NCI-H187 (cell line): ENCODE measurements at regions not wholly inside any gene's neighbourhood (a gene's known extent, or its start where the extent isn't known, plus 50 kb on each side); places are given as distances from the start of the nearest gene placed in this dataset.
"Not testable (repeated sequence)": the region's sequence is repeated elsewhere in the genome, so short reads cannot be mapped to it uniquely, and the experiment has no call there.

Experiments
- DNase-seq, 2 experiments: peaks; one replicate each; lab custom pipeline; 2025; lab: John Stamatoyannopoulos, UW

DNA sequence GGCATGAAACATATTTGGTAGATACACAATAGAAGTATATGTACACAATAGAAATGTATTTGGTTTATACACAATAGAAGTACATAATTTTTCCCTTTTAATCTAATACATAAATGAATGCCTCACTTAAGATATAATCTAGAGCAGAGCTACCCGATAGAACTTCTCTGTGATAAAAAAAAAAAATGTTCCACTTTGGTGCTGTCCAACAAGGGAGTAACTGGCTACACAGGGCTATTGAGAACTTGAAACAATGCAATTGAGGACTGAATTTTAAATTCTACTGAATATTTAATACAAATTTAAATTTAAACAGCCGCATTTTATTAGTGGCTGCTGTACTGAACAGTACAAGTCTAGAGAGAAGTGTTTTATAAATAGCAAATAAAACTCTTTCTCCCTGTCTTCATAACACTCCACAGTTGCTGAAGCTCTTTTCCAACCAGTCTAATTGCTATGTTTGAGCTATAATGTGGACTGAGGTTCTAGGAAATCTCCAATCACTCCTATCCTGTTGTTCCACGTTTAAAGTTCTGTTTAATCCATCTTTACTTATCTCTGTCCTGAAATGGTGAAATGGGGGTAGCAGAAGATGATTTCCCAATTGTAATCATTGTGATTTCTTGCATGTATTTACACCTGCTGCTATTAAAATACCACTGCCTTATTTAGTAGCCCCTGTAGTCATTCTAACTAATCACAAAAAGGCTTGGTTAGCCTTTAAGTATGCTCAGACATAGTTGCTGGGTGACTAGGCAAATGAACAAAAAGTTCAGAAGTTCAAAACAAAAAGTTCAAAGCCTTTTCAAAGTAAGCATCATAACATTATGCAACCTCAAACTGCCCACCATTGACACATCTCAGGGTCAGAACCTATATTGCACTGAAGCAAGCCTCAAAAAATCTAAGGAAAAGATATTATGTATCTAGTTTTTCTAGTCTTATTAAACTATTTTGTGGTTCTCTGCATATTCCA is 192.3 kb upstream of the C1orf87 start:
- DNase-seq: no peak

DNA sequence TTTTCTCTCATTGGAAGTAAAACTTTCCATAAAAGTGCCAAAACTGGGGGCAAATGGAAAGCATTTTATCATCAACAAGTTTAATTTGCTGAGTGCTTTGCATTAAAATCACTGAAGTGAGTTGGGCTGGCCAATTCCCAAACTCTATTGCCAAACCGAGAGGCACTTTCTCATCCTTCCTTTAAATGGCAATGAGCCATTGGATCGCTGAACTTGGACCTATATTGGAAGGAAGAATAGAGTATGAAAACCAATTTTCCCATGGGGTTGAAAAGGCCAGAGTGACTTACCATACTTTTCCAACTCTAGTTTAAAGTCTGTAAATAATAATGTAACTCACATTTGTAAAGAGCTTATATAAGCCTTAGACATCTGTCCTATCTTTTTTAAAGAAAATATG is 189.1 kb upstream of the C1orf87 start:
- DNase-seq: no peak

DNA sequence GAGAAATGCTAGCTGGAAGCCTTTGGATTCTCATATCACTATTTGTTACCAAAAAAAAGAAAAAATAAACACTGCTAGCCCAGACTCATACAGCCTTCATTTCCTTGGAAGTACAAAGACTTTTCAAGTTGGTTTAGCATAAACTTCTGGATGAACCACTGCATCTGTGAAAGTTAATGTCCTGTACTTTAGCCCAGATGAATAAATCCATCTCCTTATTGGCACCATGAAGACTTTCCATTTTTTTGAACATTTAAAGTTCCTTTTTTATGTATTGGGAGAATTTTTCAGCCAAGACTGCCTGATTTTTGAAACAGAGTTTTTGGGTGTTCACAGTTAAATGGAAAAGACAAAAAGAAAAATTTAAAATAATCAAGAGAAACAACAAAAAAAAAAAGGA is 184.0 kb upstream of the C1orf87 start:
- no peak for DNase-seq

- no peak for DNase-seq
These were observed 182.0 kb upstream of the C1orf87 start for GRCh38 chr1:60255565-60255964.

DNA sequence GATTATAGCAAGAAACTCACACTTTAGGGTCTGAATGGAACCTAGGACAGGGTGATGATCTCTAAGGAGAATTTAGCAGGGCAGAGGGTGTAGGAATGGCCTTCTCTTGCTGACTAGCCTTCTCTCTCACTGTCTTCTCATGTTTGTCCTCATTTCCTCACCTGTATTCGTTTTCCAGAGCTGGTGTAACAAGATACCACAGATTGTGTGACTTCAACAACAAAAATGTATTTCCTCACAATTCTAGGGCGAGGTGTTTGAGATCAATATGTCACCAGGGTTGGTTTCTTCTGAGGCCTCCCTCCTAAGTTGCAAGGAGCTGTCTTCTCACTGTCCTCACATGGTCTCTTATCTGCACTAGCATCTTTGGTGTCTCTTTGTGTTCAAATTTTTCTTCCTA is 177.9 kb upstream of the C1orf87 start:
- no peak for DNase-seq

DNA sequence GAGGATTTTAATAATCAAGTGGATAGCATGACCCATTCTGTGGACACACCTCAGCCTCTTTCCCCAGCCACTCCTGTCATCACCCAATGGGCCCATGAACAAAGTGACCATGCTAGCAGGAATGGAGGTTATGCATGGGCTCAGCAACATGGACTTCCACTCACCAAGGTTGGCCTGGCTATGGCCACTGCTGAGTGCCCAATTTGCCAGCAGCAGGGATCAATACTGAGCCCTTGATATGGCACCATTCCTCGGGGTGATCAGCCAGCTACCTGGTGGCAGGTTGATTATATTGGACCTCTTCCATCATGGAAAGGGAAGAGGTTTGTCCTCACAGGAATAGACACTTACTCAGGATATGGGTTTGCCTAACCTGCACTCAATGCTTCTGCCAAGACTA is 173.9 kb upstream of the C1orf87 start:
- DNase-seq: not testable (repeated sequence)

GRCh38 chr1:60245324-60245723 is 171.8 kb upstream of the C1orf87 start:
- DNase-seq: no peak

DNA sequence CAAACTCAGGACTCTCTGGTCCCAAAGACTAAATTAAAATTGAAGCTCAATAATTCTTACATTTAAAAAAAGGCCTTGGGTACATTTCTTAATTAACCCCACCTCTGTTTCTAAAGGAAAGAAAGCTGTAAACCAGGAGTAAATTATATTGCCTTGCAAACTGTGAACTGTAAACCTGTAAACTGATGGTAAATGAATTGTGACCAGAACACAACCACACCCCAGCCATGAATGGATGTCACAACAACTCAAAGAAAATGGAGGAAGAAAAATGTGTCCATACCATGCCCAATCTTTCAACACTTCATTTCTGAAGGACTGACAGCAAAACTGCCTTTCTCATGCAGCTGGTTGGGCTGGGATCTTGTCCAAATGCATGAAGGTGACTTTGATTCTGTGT is 171.3 kb upstream of the C1orf87 start:
- no peak for DNase-seq

DNA sequence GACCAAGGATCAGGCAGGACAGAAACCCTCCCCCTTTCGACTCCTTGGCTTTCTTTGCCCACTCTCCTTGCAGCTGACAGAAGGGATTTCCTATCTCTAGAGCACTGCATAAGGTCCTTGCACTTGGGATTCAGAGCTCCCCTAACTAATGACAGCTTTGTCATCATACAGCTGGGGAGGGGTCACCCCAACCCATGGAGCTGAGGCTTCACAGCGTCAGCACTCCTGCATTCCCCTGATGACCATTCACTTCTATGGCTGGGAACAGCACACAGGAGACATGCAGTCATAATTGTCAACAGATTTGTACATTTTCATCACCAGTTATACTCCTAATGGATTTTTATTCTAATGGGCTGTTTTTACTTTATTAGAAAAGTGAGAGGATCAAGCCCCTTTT is 161.7 kb upstream of the C1orf87 start:
- DNase-seq: no peak

GRCh38 chr1:60234776-60235175 is 161.2 kb upstream of the C1orf87 start:
- no peak for DNase-seq

GRCh38 chr1:60229821-60230220 is 156.3 kb upstream of the C1orf87 start:
- no peak for DNase-seq

DNA sequence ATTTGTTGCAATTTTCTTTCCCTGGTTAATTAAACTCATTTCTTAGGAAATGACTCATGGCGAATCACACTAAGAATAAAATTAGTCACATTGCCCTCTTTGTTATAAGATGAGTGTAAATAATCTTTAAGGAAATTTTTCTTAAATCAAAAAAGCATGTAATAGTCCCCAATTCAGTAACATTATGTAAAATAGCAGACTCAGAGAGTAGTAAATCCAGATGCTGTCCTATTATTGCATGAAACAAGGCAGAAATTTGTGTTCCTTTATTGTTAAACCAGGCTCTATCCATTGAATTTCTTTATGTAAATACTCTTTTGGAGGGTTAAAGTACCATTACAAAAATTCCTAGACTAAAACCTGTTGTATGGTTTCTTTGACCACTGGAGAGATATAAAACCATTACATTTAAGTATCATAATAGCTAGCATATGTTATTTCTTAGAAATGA is 154.5 kb upstream of the C1orf87 start:
- DNase-seq: no peak

DNA sequence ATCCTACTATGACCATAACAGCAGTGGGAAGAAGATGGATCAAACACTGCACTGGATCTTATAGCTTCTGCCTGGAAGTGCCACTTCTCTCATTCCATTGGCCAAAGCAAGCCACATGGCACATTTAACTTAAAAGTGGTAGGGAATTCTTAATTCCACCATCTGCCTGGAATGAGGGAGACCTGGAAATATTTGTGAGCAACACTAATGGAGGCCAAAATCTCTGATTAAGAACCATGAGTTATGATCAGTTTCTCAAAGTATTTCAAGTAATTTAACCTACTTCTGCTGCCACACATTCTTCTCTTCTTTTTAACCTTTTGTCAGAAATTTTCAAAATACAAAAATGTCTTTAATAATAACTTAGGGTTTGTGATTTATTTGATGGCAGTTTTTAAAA is 154.0 kb upstream of the C1orf87 start:
- no peak for DNase-seq

- no peak for DNase-seq
These were observed 151.9 kb upstream of the C1orf87 start for GRCh38 chr1:60225486-60225885.

DNA sequence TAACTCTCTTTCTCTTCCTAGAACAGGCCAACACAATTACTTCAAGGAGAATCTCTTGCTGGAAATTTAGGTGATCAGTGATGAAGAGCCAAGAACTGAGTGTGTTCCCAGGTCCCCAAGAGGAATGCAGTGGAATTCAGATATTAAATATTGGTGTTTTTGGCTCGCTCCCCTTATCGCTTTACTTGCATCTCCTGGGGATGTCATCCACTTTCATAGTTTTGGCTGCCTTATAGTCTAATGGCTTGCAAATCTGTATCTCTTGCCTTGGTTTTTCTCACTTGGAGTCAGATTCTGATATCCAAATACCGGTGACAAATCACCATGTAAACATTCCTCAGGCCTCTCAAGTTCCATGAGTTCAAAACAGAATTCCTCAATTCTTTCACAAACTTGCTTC is 151.0 kb upstream of the C1orf87 start:
- DNase-seq: no peak

DNA sequence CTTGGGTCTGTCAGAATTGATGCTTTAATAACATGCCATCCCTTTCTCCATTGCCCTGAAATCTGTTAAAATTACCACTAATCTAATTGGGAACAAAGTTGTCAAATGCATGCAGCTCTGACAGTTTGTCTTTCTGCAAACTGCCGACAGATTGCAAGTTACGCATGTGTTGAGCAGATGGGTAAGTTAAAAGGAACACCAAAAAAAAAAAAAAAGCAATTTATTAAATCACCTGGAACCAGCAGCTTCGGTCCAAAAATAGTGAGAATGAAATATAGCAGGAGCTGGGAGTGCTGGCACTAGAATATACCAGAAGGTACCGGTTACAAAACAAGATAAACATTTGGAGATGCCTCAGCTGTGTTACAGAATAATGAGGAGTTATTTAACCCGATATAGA is 149.6 kb upstream of the C1orf87 start:
- no peak for DNase-seq

DNA sequence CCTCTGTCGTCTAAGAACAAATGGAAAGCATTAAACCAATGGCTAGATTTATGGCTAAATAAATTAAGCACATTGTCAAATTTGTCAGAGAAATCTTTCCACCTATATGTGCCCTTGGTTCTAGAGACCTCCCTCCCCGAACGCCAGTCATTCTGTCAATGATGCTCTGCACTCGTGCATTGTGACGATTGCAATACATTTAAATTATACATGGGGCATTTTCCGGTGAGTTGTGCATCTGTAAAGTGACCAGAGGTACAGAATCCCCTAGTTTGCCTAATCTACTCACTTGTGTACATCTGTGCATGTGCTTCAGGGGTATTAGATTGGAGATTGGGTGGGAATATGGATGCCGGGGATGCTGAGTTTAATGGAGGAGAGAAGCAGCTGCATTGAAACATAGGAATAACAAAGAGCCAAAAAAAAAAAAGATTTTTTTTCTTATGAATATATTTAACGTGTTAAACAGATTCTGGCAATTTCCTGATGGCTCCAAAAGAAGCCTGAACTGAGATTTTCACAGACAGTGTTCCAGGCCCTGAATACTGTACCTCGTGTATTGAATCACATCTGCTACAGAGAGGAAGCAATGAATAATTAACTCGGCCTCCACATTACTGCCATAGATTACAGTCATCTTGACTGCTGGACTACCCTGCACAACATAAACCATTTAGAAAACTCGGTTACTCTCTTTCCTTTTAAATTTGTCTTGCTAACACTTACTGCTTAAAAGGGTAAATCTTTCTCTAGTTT is 149.0 kb upstream of the C1orf87 start:
- DNase-seq: no peak

DNA sequence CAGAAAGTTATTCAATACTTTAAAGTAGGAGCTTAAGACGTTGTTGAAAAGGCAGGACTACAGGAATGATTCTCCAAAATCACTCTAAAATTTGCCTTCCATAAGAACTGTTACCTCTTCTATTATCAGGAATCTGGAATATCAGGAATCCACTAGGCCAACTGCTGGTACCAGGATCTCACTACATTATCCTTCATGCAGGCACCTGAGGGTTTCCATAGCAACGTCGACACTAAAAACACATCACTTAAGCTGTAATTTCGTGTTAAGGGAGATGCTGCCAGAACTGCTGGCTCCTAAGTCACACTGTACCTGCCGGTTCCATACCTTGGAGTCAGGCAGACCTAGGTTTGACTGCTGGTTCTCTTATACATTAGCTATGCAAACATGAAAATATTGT is 139.7 kb upstream of the C1orf87 start:
- no peak for DNase-seq

DNA sequence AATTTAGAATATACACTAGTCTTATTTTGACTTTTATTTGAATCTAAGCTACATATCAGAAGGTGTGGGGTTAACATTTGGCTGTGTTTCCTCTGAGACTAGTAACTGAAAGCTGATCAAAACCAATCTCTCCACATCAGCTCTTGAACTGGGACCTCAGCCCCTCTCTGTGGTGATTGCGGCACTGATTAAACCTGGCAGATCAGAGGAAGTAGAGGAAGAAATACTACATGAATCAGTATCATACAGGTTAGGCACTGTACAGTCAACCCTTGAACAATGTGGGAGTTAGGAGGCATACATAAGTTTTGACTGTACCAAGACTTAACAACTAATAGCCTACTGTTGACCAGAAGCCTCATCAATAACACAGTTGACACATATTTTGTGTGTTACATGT is 122.5 kb upstream of the C1orf87 start:
- DNase-seq: no peak

- DNase-seq: no peak
These were observed 112.1 kb upstream of the C1orf87 start for GRCh38 chr1:60185684-60186083.

DNA sequence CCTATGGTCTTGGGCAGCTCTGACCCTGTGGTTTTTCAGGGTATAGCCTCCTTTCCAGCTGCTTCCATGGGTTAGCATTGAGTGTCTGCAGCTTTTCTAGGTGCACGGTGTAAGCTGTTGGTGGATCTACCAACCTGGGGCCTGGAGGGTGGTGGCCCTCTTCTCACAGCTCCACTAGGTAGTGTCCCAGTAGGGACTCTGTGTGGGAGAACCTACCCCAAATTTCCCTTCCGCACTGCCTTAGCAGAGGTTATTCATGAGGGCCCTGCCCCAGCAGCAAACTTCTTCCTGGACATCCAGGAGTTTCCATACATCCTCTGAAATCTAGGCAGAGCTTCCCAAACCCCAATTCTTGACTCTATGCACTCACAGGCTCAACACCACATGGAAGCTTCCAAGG is 111.0 kb upstream of the C1orf87 start:
- DNase-seq: no peak

DNA sequence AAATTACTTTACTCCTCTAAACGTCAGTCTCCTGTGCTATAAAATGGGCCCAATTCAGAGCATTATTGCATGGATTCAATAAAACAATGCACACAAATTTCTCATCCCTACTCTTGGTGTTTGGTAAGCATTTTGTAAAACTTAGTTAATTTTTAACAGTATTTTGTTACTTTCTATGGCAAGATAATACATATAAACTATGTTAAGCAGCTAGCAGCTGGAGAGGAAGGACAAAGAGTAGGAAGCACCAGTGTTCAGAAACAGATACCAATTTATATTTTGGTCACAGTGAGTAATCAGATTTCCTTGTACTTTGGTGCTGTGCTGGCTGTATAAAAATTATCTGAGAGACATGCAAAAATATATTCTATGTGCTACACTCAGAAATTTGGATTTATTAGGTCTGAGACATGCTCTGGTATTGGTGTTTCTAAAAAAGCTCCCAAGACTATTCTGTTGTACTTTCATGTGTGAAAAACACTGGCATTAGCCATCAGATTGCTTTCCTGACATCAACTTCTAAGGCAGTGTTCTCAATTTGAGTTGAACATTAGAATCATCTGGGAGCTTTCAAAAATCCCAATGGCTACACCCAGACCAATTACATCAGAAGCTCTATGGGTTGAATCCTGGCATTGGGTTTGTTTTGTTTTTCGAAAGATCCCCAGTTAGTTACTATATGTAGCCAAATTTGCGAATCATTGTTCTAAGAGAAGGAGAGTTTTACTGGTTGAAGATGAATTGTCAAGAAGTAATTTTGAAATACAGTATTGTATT is 100.3 kb upstream of the C1orf87 start:
- DNase-seq: no peak
